Superior temporal gyrus (tissue), 1 donor: ENCODE measurements at regions not wholly inside any gene's neighbourhood (a gene's known extent, or its start where the extent isn't known, plus 50 kb on each side); places are given as distances from the start of the nearest gene placed in this dataset.

Source experiments
- DNase-seq: peaks from one replicate; pipeline ENCODE4 v3.0.0-alpha.2; 2016; ENCODE audit errors: extremely low spot score

DNA sequence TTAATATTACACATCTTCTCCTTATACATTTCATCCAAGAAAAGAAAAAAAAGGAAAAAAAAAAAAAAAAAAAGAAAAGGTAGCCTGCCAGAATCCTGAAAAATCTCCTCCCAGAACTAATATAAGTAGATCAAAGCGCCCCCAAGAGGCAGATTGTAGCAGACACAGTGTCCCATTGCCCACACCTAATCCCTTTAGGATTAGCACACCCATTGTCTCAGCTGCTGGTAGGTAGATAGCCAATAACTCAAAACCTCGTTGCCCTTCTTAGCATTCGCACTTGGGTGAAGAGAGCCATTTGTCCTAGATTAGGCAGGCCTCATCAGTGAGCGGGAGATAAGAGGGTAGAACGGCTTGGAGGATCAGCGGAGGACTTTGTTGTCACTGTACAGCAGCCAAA is 100.2 kb upstream of the SORCS1 start:
- no peak for DNase-seq

- DNase-seq: no peak
These were observed 79.6 kb upstream of the SORCS1 start for GRCh38 chr10:107244122-107244521.

GRCh38 chr10:107238275-107238674 is 73.8 kb upstream of the SORCS1 start:
- no peak for DNase-seq

DNA sequence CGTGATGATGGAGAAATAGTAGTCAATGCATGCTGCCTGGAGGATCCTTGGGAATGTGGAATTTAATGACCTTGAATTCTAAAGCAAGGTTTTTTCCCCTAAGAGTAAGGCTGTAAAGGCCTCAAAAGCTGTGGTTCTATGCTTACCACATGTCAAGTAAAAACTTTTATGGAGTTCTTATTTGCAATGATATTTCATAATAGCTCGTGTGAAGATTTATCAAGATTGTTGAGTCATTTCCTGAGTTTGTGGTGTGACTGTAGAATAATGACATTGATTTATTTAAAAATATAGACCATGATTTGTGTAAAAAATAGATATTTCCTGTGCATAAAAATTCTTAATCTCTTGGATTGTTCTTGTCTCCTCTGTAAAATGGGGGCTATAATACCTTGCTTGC is 67.5 kb upstream of the SORCS1 start:
- no peak for DNase-seq

GRCh38 chr10:107230887-107231286 is 66.4 kb upstream of the SORCS1 start:
- no peak for DNase-seq

GRCh38 chr10:107215681-107216080 is 51.2 kb upstream of the SORCS1 start:
- DNase-seq: no peak
